NCI-H748 (cell line): ENCODE measurements at regions not wholly inside any gene's neighbourhood (a gene's known extent, or its start where the extent isn't known, plus 50 kb on each side); places are given as distances from the start of the nearest gene placed in this dataset.

Source experiments
- DNase-seq: peaks from one replicate; lab custom pipeline; 2025; ENCODE audit not compliant: unreplicated experiment; lab: John Stamatoyannopoulos, UW

GRCh38 chr18:10207682-10208345 is 246.6 kb upstream of the APCDD1 start:
- no peak for DNase-seq

- no peak for DNase-seq
Measured at GRCh38 chr18:10209302-10209701, 245.1 kb upstream of the APCDD1 start.

GRCh38 chr18:10210057-10210633 is 244.3 kb upstream of the APCDD1 start:
- no peak for DNase-seq

GRCh38 chr18:10213526-10213925 is 240.9 kb upstream of the APCDD1 start:
- peak; percentile 91 for DNase-seq

- no peak for DNase-seq
Measured at GRCh38 chr18:10215446-10215845, 239.0 kb upstream of the APCDD1 start.

- no peak for DNase-seq
Measured at GRCh38 chr18:10216791-10217190, 237.6 kb upstream of the APCDD1 start.

GRCh38 chr18:10217211-10217610 is 237.2 kb upstream of the APCDD1 start:
- no peak for DNase-seq

- no peak for DNase-seq
Measured at GRCh38 chr18:10225300-10225699, 229.1 kb upstream of the APCDD1 start.

GRCh38 chr18:10226971-10227370 is 227.5 kb upstream of the APCDD1 start:
- DNase-seq, result no peak

GRCh38 chr18:10228326-10228725 is 226.1 kb upstream of the APCDD1 start:
- no peak for DNase-seq

- DNase-seq, result no peak
Measured at GRCh38 chr18:10229458-10229857, 225.0 kb upstream of the APCDD1 start.

GRCh38 chr18:10230072-10230471 is 224.4 kb upstream of the APCDD1 start:
- no peak for DNase-seq

- DNase-seq, result no peak
Measured at GRCh38 chr18:10231220-10231619, 223.2 kb upstream of the APCDD1 start.

- DNase-seq, result peak; percentile 44
Measured at GRCh38 chr18:10232062-10232461, 222.4 kb upstream of the APCDD1 start.

GRCh38 chr18:10233082-10233875 is 221.2 kb upstream of the APCDD1 start:
- no peak for DNase-seq

GRCh38 chr18:10234281-10234680 is 220.2 kb upstream of the APCDD1 start:
- DNase-seq, result no peak

- no peak for DNase-seq
Measured at GRCh38 chr18:10234912-10235660, 219.3 kb upstream of the APCDD1 start.

GRCh38 chr18:10235661-10235952 is 218.8 kb upstream of the APCDD1 start:
- no peak for DNase-seq

- no peak for DNase-seq
Measured at GRCh38 chr18:10239103-10239502, 215.3 kb upstream of the APCDD1 start.

GRCh38 chr18:10239991-10240634 is 214.3 kb upstream of the APCDD1 start:
- no peak for DNase-seq

GRCh38 chr18:10240973-10241372 is 213.5 kb upstream of the APCDD1 start:
- DNase-seq, result no peak
